ENCODE measurements at regions not wholly inside any gene's neighbourhood (a gene's known extent, or its start where the extent isn't known, plus 50 kb on each side); places are given as distances from the start of the nearest gene placed in this dataset.
"Not testable (repeated sequence)": the region's sequence is repeated elsewhere in the genome, so short reads cannot be mapped to it uniquely, and the experiment has no call there.

DNA sequence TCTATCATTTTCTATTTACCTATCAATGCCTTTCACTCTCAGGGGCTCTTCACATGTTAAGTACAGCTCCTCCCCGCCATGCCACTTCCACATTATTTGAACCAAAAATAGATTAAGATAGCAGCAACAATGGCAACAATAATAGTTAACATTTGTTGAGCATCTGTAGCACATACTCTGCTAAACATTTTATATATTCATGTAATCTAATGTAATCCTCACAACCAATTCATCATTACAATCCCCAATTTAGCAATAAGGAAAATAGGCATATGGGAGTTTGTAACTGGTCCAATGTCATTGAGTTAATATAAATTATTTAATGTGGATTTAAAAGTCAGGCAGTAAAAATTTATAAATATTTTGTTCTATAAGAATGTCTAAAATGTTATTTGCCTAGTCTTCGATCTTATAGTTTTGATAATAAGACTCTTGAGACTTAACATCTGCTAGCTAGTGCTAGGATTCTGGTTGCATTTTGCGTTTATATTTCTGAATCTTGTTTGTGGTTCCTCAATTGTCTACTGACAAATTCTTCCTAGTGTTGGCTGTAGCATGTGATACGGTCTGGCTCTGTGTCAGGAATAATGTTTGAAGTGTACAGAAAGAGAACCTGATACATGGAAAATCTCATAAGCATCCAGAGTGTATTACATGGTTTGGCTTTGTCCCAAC lies 621.5 kb upstream of the LUZP2 start:
- FAIRE-seq (no peak), DNase-seq (ENCODE audit: insufficient read length, low spot score) (no peak)
- TF ChIP-seq POLR2A (IDR thresholded peaks at IDR 0.05; ENCODE audit: low read depth, low read length) = no peak
- no peak for TF ChIP-seq TAF1 (IDR thresholded peaks at IDR 0.05; ENCODE audit: low read depth, low read length)
- TF ChIP-seq POU2F2 (IDR thresholded peaks at IDR 0.05; ENCODE audit: low read depth, low read length) = no peak
- TF ChIP-seq SPI1 (IDR thresholded peaks at IDR 0.05; ENCODE audit: low read depth, low read length) = no peak
- TF ChIP-seq POLR2AphosphoS5 (IDR thresholded peaks at IDR 0.05; ENCODE audit: low read depth, low read length) = no peak
- no peak for TF ChIP-seq PAX5 (IDR thresholded peaks at IDR 0.05; ENCODE audit: insufficient read depth, low read length, severe bottlenecking)

DNA sequence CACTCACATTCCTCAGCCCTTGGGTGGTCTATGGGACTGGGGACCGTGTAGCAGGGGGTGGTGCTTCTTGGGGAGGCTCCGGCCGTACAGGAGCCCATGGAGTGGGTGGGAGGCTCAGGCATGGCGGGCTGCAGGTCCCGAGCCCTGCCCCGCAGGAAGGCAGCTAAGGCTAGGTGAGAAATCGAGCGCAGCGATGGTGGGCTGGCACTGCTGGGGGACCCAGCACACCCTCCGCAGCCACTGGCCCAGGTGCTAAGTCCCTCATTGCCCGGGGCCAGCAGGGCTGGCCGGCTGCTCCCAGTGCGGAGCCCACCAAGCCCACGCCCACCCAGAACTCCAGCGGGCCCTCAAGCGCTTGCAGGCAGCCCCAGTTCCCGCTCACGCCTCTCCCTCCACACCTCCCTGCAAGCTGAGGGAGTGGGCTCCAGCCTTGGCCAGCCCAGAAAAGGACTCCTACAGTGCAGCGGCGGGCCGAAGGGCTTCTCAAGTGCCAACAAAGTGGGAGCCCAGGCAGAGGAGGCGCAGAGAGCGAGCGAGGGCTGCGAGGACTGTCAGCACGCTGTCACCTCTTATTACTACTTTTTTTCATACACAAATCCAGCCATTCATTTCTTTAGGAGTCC lies 613.3 kb upstream of the LUZP2 start:
- FAIRE-seq; DNase-seq (ENCODE audit: insufficient read length, low spot score): not testable (repeated sequence)

- TF ChIP-seq POLR2AphosphoS5 (IDR thresholded peaks at IDR 0.05; ENCODE audit: low read depth, low read length) = no peak
- TF ChIP-seq POLR2A (IDR thresholded peaks at IDR 0.05; ENCODE audit: low read depth, low read length) = no peak
- no peak for TF ChIP-seq TAF1 (IDR thresholded peaks at IDR 0.05; ENCODE audit: low read depth, low read length)
- TF ChIP-seq POU2F2 (IDR thresholded peaks at IDR 0.05; ENCODE audit: low read depth, low read length) = no peak
- no peak for TF ChIP-seq PAX5 (IDR thresholded peaks at IDR 0.05; ENCODE audit: insufficient read depth, low read length, severe bottlenecking)
- no peak for TF ChIP-seq SPI1 (IDR thresholded peaks at IDR 0.05; ENCODE audit: low read depth, low read length)
- no peak for DNase-seq (ENCODE audit: insufficient read length, low spot score)
- FAIRE-seq = no peak
These were observed 612.5 kb upstream of the LUZP2 start for GRCh38 chr11:23884341-23884740.

- no peak for TF ChIP-seq PAX5 (IDR thresholded peaks at IDR 0.05; ENCODE audit: insufficient read depth, low read length, severe bottlenecking)
- no peak for TF ChIP-seq POU2F2 (IDR thresholded peaks at IDR 0.05; ENCODE audit: low read depth, low read length)
- no peak for TF ChIP-seq SPI1 (IDR thresholded peaks at IDR 0.05; ENCODE audit: low read depth, low read length)
- TF ChIP-seq POLR2AphosphoS5 (IDR thresholded peaks at IDR 0.05; ENCODE audit: low read depth, low read length) = no peak
- no peak for TF ChIP-seq POLR2A (IDR thresholded peaks at IDR 0.05; ENCODE audit: low read depth, low read length)
- no peak for TF ChIP-seq TAF1 (IDR thresholded peaks at IDR 0.05; ENCODE audit: low read depth, low read length)
- DNase-seq (ENCODE audit: insufficient read length, low spot score) (no peak), FAIRE-seq (no peak)
These were observed 611.1 kb upstream of the LUZP2 start for GRCh38 chr11:23885801-23886200.

DNA sequence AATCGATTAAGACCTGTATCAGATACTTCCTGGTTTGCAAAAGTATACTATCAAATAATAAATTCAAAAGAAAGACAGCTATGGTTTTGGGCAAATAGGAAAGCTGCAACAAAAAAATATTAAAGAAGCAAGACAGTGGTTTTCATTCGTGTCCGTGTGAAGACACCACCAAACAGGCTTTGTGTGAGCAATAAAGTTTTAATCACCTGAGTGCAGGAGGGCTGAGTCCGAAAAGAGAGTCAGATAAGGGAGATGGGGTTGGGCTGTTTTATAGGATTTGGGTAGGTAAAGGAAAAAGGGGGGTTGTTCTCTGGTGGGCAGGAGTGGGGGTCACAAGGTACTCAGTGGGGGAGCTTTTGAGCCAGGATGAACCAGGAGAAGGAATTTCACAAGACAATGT lies 609.7 kb upstream of the LUZP2 start:
- not testable (repeated sequence) for DNase-seq (ENCODE audit: insufficient read length, low spot score); FAIRE-seq

GRCh38 chr11:23893126-23893525 lies 603.7 kb upstream of the LUZP2 start:
- DNase-seq (ENCODE audit: insufficient read length, low spot score) (no peak), FAIRE-seq (no peak)
- TF ChIP-seq POU2F2 (IDR thresholded peaks at IDR 0.05; ENCODE audit: low read depth, low read length) (no peak), POLR2AphosphoS5 (IDR thresholded peaks at IDR 0.05; ENCODE audit: low read depth, low read length) (no peak), SPI1 (IDR thresholded peaks at IDR 0.05; ENCODE audit: low read depth, low read length) (no peak), POLR2A (IDR thresholded peaks at IDR 0.05; ENCODE audit: low read depth, low read length) (no peak), PAX5 (IDR thresholded peaks at IDR 0.05; ENCODE audit: insufficient read depth, low read length, severe bottlenecking) (no peak), TAF1 (IDR thresholded peaks at IDR 0.05; ENCODE audit: low read depth, low read length) (no peak)

GRCh38 chr11:23897453-23898286 lies 599.2 kb upstream of the LUZP2 start:
- TF ChIP-seq PAX5 (IDR thresholded peaks at IDR 0.05; ENCODE audit: insufficient read depth, low read length, severe bottlenecking) = no peak
- no peak for FAIRE-seq
- no peak for DNase-seq (ENCODE audit: insufficient read length, low spot score)

GRCh38 chr11:23903044-23903704 lies 593.7 kb upstream of the LUZP2 start:
- DNase-seq (ENCODE audit: insufficient read length, low spot score) (no peak), FAIRE-seq (no peak)

DNA sequence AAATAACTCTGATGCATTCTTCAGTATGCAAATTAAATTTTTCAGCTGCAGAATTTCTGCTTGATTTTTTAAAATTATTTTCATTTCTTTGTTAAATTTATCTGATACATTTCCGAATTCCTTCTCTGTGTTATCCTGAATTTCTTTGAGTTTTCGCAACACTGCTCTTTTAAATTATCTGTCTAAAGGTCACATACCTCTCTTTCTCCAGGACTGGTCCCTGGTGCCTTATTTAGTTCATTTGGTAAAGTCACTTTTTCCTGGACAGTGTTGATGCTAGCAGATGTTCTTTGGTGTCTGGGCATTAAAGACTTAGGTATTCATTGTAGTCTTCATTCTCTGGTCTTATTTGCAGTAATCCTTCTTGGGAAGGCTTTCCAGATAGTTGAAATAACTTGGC lies 577.4 kb upstream of the LUZP2 start:
- TF ChIP-seq TAF1 (IDR thresholded peaks at IDR 0.05; ENCODE audit: low read depth, low read length) (no peak), POU2F2 (IDR thresholded peaks at IDR 0.05; ENCODE audit: low read depth, low read length) (no peak)
- no peak for FAIRE-seq
- DNase-seq (ENCODE audit: insufficient read length, low spot score) = no peak

More at GRCh38 chr11:23903044-23903704, 593.7 kb upstream of the LUZP2 start:
- TF ChIP-seq PAX5 (IDR thresholded peaks at IDR 0.05; ENCODE audit: insufficient read depth, low read length, severe bottlenecking) (no peak), POLR2A (IDR thresholded peaks at IDR 0.05; ENCODE audit: low read depth, low read length) (no peak), TAF1 (IDR thresholded peaks at IDR 0.05; ENCODE audit: low read depth, low read length) (no peak), SPI1 (IDR thresholded peaks at IDR 0.05; ENCODE audit: low read depth, low read length) (no peak), POLR2AphosphoS5 (IDR thresholded peaks at IDR 0.05; ENCODE audit: low read depth, low read length) (no peak), POU2F2 (IDR thresholded peaks at IDR 0.05; ENCODE audit: low read depth, low read length) (no peak)

GRCh38 chr11:23923357-23923756 lies 573.5 kb upstream of the LUZP2 start:
- DNase-seq (ENCODE audit: insufficient read length, low spot score) (no peak), FAIRE-seq (no peak)
- TF ChIP-seq TAF1 (IDR thresholded peaks at IDR 0.05; ENCODE audit: low read depth, low read length) (no peak), PAX5 (IDR thresholded peaks at IDR 0.05; ENCODE audit: insufficient read depth, low read length, severe bottlenecking) (no peak), POLR2A (IDR thresholded peaks at IDR 0.05; ENCODE audit: low read depth, low read length) (no peak), SPI1 (IDR thresholded peaks at IDR 0.05; ENCODE audit: low read depth, low read length) (no peak), POU2F2 (IDR thresholded peaks at IDR 0.05; ENCODE audit: low read depth, low read length) (no peak), POLR2AphosphoS5 (IDR thresholded peaks at IDR 0.05; ENCODE audit: low read depth, low read length) (no peak)
